Pancreas (tissue), 10 donors: ENCODE measurements at regions not wholly inside any gene's neighbourhood (a gene's known extent, or its start where the extent isn't known, plus 50 kb on each side); places are given as distances from the start of the nearest gene placed in this dataset.
"Not testable (repeated sequence)": the region's sequence is repeated elsewhere in the genome, so short reads cannot be mapped to it uniquely, and the experiment has no call there.

ENCODE experiments used
- ATAC-seq, 4 donors: fragments of 200-7000 bp; cut with Tn5 transposase; one replicate each; pipeline versions ENCODE4 v1.8.0 to v1.9.1; 2020; ENCODE audit warnings: mild to moderate bottlenecking in 4 of 4, moderate library complexity in 4 of 4
- DNase-seq, 6 donors: peaks; one replicate each; pipeline ENCODE4 v3.0.0-alpha.2; 2020
- FAIRE-seq: peaks from 2 replicates; lab custom pipeline; 2012; peaks lifted over from hg19 to GRCh38; lab: Jason Lieb, UNC
- H3K27ac ChIP-seq, 4 donors: fragments of 200-600 bp; sonication (generic); 1 replicate in 3 of 4; 2 replicates in 1 of 4; pipeline versions ENCODE4 v1.5.0 to v1.8.0; 2020
- H3K27me3 ChIP-seq, 4 donors: fragments of 200-600 bp; one replicate each; pipeline ENCODE4 v1.8.0; 2021
- H3K36me3 ChIP-seq, 3 donors: fragments of 200-600 bp; sonication (generic) in 1 of 3; one replicate each; pipeline versions ENCODE4 v1.5.0 to v1.8.0; 2020 to 2021
- H3K4me1 ChIP-seq, 3 donors: fragments of 200-600 bp; one replicate each; pipeline ENCODE4 v1.8.0; 2021
- H3K4me3 ChIP-seq, 4 donors: fragments of 200-600 bp; sonication (generic) in 2 of 4; one replicate each; pipeline versions ENCODE4 v1.5.0 to v1.8.0; 2020 to 2021
- H3K9me3 ChIP-seq, 4 donors: fragments of 200-600 bp; one replicate each; pipeline ENCODE4 v1.8.0; 2021
- CTCF ChIP-seq, 4 donors: fragments of 200-600 bp; sonication (generic) in 3 of 4; IDR thresholded peaks; one replicate each; pipeline versions ENCODE4 v1.5.0 to v1.8.0; 2021; ENCODE audit warnings: antibody characterized with exemption in 4 of 4
- WGBS, 2 donors: extraction: QIAGEN DNeasy Blood & Tissue Kit; methylation state at CpG; one replicate each; pipeline ENCODE4 v1.1.7; 2013; 5-methylcytosine and 5-hydroxymethylcytosine counted together
- intact Hi-C, 3 donors: fragments of 100-400 bp; cut with DNase I; formaldehyde crosslinking; loops; one replicate each; pipeline versions ENCODE4 v1.11.1 to v1.14.2; 2022
- donor health status: healthy with polysubstance abuse.
- donor health status: DM: no; HTN: no; CAD: no; lungs with moderate emphysema.
- donor health status: DM: no; HTN: no; CAD: no.
- donor health status: control.
- donor health status: control.
- donor health status: Bipolar disorder and iron deficiency.
- donor health status: DM: yes; HTN: yes; CAD: no.
- donor health status: DM: no; HTN: no; CAD: no.
- donor health status: DM: no; HTN: no; CAD: no.
- donor health status: DM: yes; HTN: yes; CAD: no.

GRCh38 chr6:122264557-122264956 lies 134.9 kb upstream of the HSF2 start:
- FAIRE-seq (no peak), DNase-seq (no peak), ATAC-seq (no peak)
- Histone ChIP-seq H3K4me1 (no peaks in the 10 kb centered on the region), H3K9me3 (no peaks in the 10 kb centered on the region), H3K27ac (no peak overlapping the region), H3K4me3 (no peak overlapping the region), H3K27me3 (peaks cover 0 to 3% (median 0%) of the 10 kb centered on the region in 4 donors), H3K36me3 (no peaks in the 10 kb centered on the region)
- WGBS, 2 donors: 31 to 41% methylated on average over 2 of the region's 2 CpGs
- TF ChIP-seq CTCF (IDR thresholded peaks at IDR 0.05): no peak
- intact Hi-C loops: no loop called here

GRCh38 chr6:122265755-122266154 lies 133.7 kb upstream of the HSF2 start:
- Histone ChIP-seq H3K27me3 (peaks cover 0 to 3% (median 0%) of the 10 kb centered on the region in 4 donors), H3K4me3 (no peak overlapping the region), H3K27ac (no peak overlapping the region), H3K4me1 (no peaks in the 10 kb centered on the region), H3K36me3 (no peaks in the 10 kb centered on the region), H3K9me3 (no peaks in the 10 kb centered on the region)
- TF ChIP-seq CTCF (IDR thresholded peaks at IDR 0.05): no peak
- 42 to 54% methylated on average over 1 of the region's 1 CpG for WGBS, 2 donors
- DNase-seq: no peak
- no peak for ATAC-seq
- intact Hi-C loops: no loop called here
- no peak for FAIRE-seq

GRCh38 chr6:122268394-122268793 lies 131.1 kb upstream of the HSF2 start:
- Histone ChIP-seq H3K27ac (no peak overlapping the region), H3K4me1 (no peaks in the 10 kb centered on the region), H3K27me3 (no peaks in the 10 kb centered on the region), H3K4me3 (no peak overlapping the region), H3K9me3 (no peaks in the 10 kb centered on the region), H3K36me3 (no peaks in the 10 kb centered on the region)
- no peak for TF ChIP-seq CTCF (IDR thresholded peaks at IDR 0.05)
- DNase-seq: no peak
- ATAC-seq: no peak
- no peak for FAIRE-seq
- intact Hi-C loops: no loop called here
- 94 to 95% methylated on average over 2 of the region's 2 CpGs for WGBS, 2 donors

DNA sequence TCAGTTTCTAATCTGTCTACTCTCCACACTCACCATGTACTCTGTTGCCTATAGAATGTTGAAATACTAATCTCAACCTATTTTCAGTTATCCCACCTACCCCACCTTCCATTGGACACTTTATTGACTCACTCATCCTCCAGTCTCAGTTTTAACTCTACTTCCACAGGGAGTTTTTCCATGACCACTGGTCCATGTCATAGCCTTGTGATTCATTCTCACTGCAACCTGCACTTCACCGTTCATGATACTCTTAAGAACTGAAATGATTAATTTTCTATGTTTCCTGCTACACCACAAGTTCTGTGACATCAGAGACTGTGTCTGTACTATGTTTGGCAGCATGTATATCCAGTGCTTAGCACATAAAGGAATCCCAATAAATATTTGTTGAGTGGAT lies 122.8 kb upstream of the HSF2 start:
- no peak for FAIRE-seq
- Histone ChIP-seq H3K36me3 (no peaks in the 10 kb centered on the region), H3K9me3 (no peaks in the 10 kb centered on the region), H3K4me3 (no peak overlapping the region), H3K4me1 (no peaks in the 10 kb centered on the region), H3K27ac (no peak overlapping the region), H3K27me3 (no peaks in the 10 kb centered on the region)
- no peak for DNase-seq
- ATAC-seq: no peak
- WGBS, 2 donors: 54 to 55% methylated on average over 1 of the region's 1 CpG
- TF ChIP-seq CTCF (IDR thresholded peaks at IDR 0.05): no peak
- intact Hi-C loops: no loop called here

DNA sequence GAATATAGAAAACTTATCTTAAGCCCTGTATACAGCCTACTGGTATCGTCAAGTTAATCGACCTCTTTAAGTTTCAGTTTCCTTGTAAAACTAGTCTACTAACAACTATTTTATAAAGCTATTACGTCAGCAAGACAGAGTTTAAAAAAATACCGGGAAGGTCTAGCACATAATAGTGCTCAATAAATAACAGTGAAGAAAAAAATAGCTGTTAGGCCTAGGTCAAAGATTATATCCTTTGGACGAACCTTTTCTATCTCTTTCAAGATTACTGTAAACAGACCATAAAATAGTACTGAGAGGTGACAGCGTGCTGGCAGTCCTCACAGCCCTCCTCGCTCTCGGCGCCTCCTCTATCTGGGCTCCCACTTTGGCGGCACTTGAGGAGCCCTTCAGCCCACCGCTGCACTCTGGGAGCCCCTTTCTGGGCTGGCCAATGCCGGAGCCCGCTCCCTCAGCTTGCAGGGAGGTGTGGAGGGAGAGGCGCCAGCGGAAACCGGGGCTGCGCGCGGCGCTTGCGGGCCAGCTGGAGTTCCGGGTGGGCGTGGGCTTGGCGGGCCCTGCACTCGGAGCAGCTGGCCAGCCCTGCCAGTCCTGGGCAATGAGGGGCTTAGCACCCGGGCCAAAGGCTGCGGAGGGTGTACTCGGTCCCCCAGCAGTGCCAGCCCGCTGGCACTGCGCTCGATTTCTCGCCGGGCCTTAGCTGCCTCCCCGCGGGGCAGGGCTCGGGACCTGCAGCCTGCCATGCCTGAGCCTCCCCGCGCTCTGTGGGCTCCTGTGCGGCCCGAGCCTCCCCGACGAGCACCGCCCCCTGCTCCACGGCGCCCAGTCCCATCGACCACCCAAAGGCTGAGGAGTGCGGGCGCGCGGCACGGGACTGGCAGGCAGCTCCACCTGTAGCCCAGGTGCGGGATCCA lies 119.1 kb upstream of the HSF2 start:
- H3K36me3 ChIP-seq, FAIRE-seq, H3K4me1 ChIP-seq, ATAC-seq, H3K27ac ChIP-seq, H3K27me3 ChIP-seq, H3K9me3 ChIP-seq, intact Hi-C loops, H3K4me3 ChIP-seq: not testable (repeated sequence)
- peak in 3 of 6 donors; percentile 12 to 49 (median 41) for DNase-seq
- 90 to 94% methylated on average over 51 to 52 of the region's 52 CpGs for WGBS, 2 donors
